Keratinocyte (primary cell): ENCODE measurements at regions not wholly inside any gene's neighbourhood (a gene's known extent, or its start where the extent isn't known, plus 50 kb on each side); places are given as distances from the start of the nearest gene placed in this dataset.

Experiments used
- EZH2 ChIP-seq: IDR thresholded peaks from one replicate; pipeline ENCODE4 v1.6.1; 2012; ENCODE audit warnings: inconsistent platforms, mild to moderate bottlenecking, low read length, moderate library complexity
- TF ChIP-seq, protein P1 (sequence below), 3 experiments: IDR thresholded peaks in 1 of 3; conservative IDR thresholded peaks in 1 of 3; optimal IDR thresholded peaks in 1 of 3; 2 replicates in 2 of 3; 3 replicates in 1 of 3; pipeline versions ENCODE3 to v1.5.1; 2011; ENCODE audit warnings: low read length in 3 of 3, mild to moderate bottlenecking in 3 of 3, moderate library complexity in 2 of 3, control low read depth in 1 of 3, inconsistent platforms in 1 of 3; ENCODE audit not compliant: insufficient read depth in 2 of 3; ENCODE audit errors: extremely low read depth in 1 of 3

DNA sequence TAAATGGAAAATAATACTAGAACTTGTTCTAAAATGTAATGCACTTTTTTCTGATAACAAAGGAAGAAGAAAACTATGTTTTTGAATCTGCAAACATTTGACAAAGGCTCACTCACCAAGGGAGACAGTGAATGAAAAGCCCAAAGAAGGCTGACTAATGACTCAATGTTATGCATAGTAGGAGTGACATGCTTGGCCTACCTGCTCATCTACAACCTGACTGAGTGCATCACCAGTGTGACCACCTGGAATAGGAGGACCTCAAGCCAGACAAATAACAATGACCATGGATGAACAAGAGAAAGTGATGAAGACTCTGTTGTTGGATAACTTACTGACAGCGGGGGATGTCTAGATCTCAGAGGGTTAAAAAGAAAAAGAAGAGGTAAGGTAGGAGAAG lies 157.2 kb downstream of the SIM1 start:
- TF ChIP-seq, protein P1, sequence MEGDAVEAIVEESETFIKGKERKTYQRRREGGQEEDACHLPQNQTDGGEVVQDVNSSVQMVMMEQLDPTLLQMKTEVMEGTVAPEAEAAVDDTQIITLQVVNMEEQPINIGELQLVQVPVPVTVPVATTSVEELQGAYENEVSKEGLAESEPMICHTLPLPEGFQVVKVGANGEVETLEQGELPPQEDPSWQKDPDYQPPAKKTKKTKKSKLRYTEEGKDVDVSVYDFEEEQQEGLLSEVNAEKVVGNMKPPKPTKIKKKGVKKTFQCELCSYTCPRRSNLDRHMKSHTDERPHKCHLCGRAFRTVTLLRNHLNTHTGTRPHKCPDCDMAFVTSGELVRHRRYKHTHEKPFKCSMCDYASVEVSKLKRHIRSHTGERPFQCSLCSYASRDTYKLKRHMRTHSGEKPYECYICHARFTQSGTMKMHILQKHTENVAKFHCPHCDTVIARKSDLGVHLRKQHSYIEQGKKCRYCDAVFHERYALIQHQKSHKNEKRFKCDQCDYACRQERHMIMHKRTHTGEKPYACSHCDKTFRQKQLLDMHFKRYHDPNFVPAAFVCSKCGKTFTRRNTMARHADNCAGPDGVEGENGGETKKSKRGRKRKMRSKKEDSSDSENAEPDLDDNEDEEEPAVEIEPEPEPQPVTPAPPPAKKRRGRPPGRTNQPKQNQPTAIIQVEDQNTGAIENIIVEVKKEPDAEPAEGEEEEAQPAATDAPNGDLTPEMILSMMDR (optimal IDR thresholded peaks at IDR 0.05 in 1 of 3, IDR thresholded peaks at IDR 0.05 in 1 of 3, conservative IDR thresholded peaks at IDR 0.05 in 1 of 3; ENCODE audit: extremely low read depth in 1 of 3, insufficient read depth in 2 of 3, low read length in 3 of 3), result no peak
- no peak for TF ChIP-seq EZH2
